IMR-90 (cell line): ENCODE measurements at regions not wholly inside any gene's neighbourhood (a gene's known extent, or its start where the extent isn't known, plus 50 kb on each side); places are given as distances from the start of the nearest gene placed in this dataset.

Experiments
- ATAC-seq: fragments of 200-7000 bp; cut with Tn5 transposase; 2 replicates; pipeline ENCODE4 v1.9.1; 2020; ENCODE audit warnings: low read depth, mild to moderate bottlenecking, moderate library complexity
- BruUV-seq: library from RNA; stranded (reverse); fragments of 400-500 nt; replicated peaks from 2 replicates; lab custom pipeline; 2021; lab: Mats Ljungman, UMichigan
- CTCF ChIA-PET: fragments of 300-600 bp; formaldehyde crosslinking; extraction: SDS; loops from one replicate; lab custom pipeline; 2021; ENCODE audit warnings: antibody characterized with exemption; lab: Yijun Ruan, JAX
- POLR2A ChIA-PET: fragments of 300-600 bp; sonication (Branson Sonifier 250); formaldehyde crosslinking; loops from one replicate; lab custom pipeline; 2022; ENCODE audit warnings: antibody characterized with exemption; ENCODE audit not compliant: unreplicated experiment; lab: Charles Lee
- DNase-seq: peaks from one replicate; pipeline ENCODE4 v3.0.0; 2013
- H2AFZ ChIP-seq: replicated peaks from 2 replicates; pipeline ENCODE3; 2013; ENCODE audit warnings: low read length, mild to moderate bottlenecking; ENCODE audit not compliant: poor library complexity
- H2AK5ac ChIP-seq: 2 replicates; pipeline ENCODE4 v1.6.1; 2013; ENCODE audit warnings: low read depth, low read length, inconsistent platforms
- H2AK9ac ChIP-seq: replicated peaks from 2 replicates; pipeline ENCODE3; 2013; ENCODE audit warnings: mild to moderate bottlenecking, low read depth, low read length, moderate library complexity; ENCODE audit not compliant: poor library complexity
- H2BK120ac ChIP-seq: 2 replicates; pipeline ENCODE4 v1.6.1; 2013; ENCODE audit warnings: low read depth, low read length, inconsistent platforms
- H2BK15ac ChIP-seq: 3 replicates; pipeline ENCODE4 v1.6.1; 2013; ENCODE audit warnings: low read depth, low read length, inconsistent platforms
- H2BK20ac ChIP-seq: 2 replicates; pipeline ENCODE4 v1.6.1; 2013; ENCODE audit warnings: low read depth, mild to moderate bottlenecking, inconsistent platforms, low read length, moderate library complexity
- H2BK5ac ChIP-seq: 2 replicates; pipeline ENCODE4 v1.6.1; 2013; ENCODE audit warnings: mild to moderate bottlenecking, low read depth, low read length, inconsistent platforms; ENCODE audit not compliant: poor library complexity, severe bottlenecking
- H3K14ac ChIP-seq: replicated peaks from 2 replicates; pipeline ENCODE4 v1.6.1; 2013; ENCODE audit warnings: low read depth, low read length, inconsistent platforms
- H3K18ac ChIP-seq: 2 replicates; pipeline ENCODE4 v1.6.1; 2013; ENCODE audit warnings: low read depth, low read length, control low read depth
- H3K23ac ChIP-seq: 2 replicates; pipeline ENCODE4 v1.6.1; 2013; ENCODE audit warnings: low read depth, low read length, inconsistent platforms
- H3K27ac ChIP-seq: 2 replicates; pipeline ENCODE4 v1.5.1; 2013; ENCODE audit warnings: mild to moderate bottlenecking, control low read depth, low read length; ENCODE audit not compliant: insufficient read depth
- H3K27me3 ChIP-seq: 2 replicates; pipeline ENCODE4 v1.6.1; 2013; ENCODE audit warnings: low read length; ENCODE audit not compliant: control insufficient read depth, insufficient read depth
- H3K36me3 ChIP-seq: 2 replicates; pipeline ENCODE4 v1.6.1; 2013; ENCODE audit warnings: low read length, mixed read lengths; ENCODE audit not compliant: control insufficient read depth, insufficient read depth
- H3K4ac ChIP-seq: 2 replicates; pipeline ENCODE4 v1.6.1; 2013; ENCODE audit warnings: low read depth, low read length, inconsistent platforms
- H3K4me1 ChIP-seq: 2 replicates; pipeline ENCODE4 v1.6.1; 2013; ENCODE audit warnings: low read length, mixed read lengths; ENCODE audit not compliant: control insufficient read depth, insufficient read depth
- H3K4me2 ChIP-seq: 2 replicates; pipeline ENCODE4 v1.6.1; 2013; ENCODE audit warnings: low read depth, mild to moderate bottlenecking, control low read depth, low read length, moderate library complexity
- H3K4me3 ChIP-seq: 2 replicates; pipeline ENCODE4 v1.5.1; 2013; ENCODE audit warnings: low read depth, mild to moderate bottlenecking, control low read depth, low read length, moderate library complexity; ENCODE audit not compliant: insufficient read depth
- H3K56ac ChIP-seq: 2 replicates; pipeline ENCODE4 v1.6.1; 2013; ENCODE audit warnings: low read length, inconsistent platforms; ENCODE audit not compliant: insufficient read depth; ENCODE audit errors: extremely low read depth
- H3K79me1 ChIP-seq, 2 experiments: 2 replicates each; pipeline ENCODE4 v1.6.1; 2013; ENCODE audit warnings: low read length in 2 of 2, inconsistent platforms in 1 of 2, low read depth in 1 of 2
- H3K9ac ChIP-seq: 2 replicates; pipeline ENCODE4 v1.6.1; 2013; ENCODE audit warnings: low read depth, low read length, control low read depth
- H3K9me1 ChIP-seq: 2 replicates; pipeline ENCODE4 v1.6.1; 2013; ENCODE audit warnings: low read length, inconsistent platforms; ENCODE audit not compliant: insufficient read depth
- H3K9me3 ChIP-seq: 2 replicates; pipeline ENCODE4 v1.6.1; 2013; ENCODE audit warnings: low read length; ENCODE audit not compliant: control insufficient read depth, insufficient read depth
- H4K20me1 ChIP-seq: 2 replicates; pipeline ENCODE4 v1.6.1; 2013; ENCODE audit warnings: low read length, inconsistent platforms; ENCODE audit not compliant: insufficient read depth
- H4K5ac ChIP-seq: 2 replicates; pipeline ENCODE4 v1.6.1; 2013; ENCODE audit warnings: mild to moderate bottlenecking, low read depth, low read length, control low read depth
- H4K8ac ChIP-seq, 2 experiments: 2 replicates each; pipeline ENCODE4 v1.6.1; 2013; ENCODE audit warnings: low read depth in 2 of 2, low read length in 2 of 2, control low read depth in 1 of 2, inconsistent platforms in 1 of 2
- H4K91ac ChIP-seq: 2 replicates; pipeline ENCODE4 v1.6.1; 2013; ENCODE audit warnings: low read depth, low read length, inconsistent platforms; ENCODE audit not compliant: insufficient read depth
- BHLHE40 ChIP-seq: fragments of 150-350 bp; IDR thresholded peaks from 2 replicates; pipeline ENCODE4 v1.6.1; 2016; ENCODE audit warnings: mild to moderate bottlenecking, low read depth, low read length
- CEBPB ChIP-seq: IDR thresholded peaks from 2 replicates; pipeline ENCODE4 v1.6.1; 2012; ENCODE audit warnings: low read depth, low read length, improper control_type of control experiment
- CTCF ChIP-seq: conservative IDR thresholded peaks from 2 replicates; pipeline ENCODE4 v1.5.1; 2012; ENCODE audit warnings: mild to moderate bottlenecking, low read depth, low read length, improper control_type of control experiment
- MAZ ChIP-seq: IDR thresholded peaks from 2 replicates; pipeline ENCODE4 v1.6.1; 2012; ENCODE audit warnings: low read depth, mild to moderate bottlenecking, low read length, improper control_type of control experiment, moderate library complexity, borderline replicate concordance
- RAD21 ChIP-seq: IDR thresholded peaks from 2 replicates; pipeline ENCODE4 v1.6.1; 2012; ENCODE audit warnings: low read length, improper control_type of control experiment
- SMC3 ChIP-seq: fragments of 150-350 bp; IDR thresholded peaks from 2 replicates; pipeline ENCODE4 v1.6.1; 2016; ENCODE audit warnings: low read depth, mild to moderate bottlenecking, antibody characterized with exemption, low read length, moderate library complexity
- WGBS, 2 experiments: methylation state at CpG; one replicate each; pipeline versions ENCODE4 v1.1.5 to v1.1.7; 2013; ENCODE audit warnings: missing lambda C conversion rate in 2 of 2; ENCODE audit not compliant: insufficient read length in 1 of 2; ENCODE audit errors: extremely low coverage in 2 of 2; 5-methylcytosine and 5-hydroxymethylcytosine counted together
- dilution Hi-C: fragments of 300-500 bp; cut with HindIII; formaldehyde crosslinking; loops from one replicate; pipeline ENCODE4 v1.14.3; 2018; ENCODE audit warnings: low sequenced_read_pairs; ENCODE audit not compliant: unreplicated experiment
- in situ Hi-C: fragments of 300-500 bp; cut with MboI; formaldehyde crosslinking; loops from 3 replicates; pipeline ENCODE4 v1.14.3; 2019; ENCODE audit warnings: low sequenced_read_pairs, inconsistent platforms, mixed read lengths
- intact Hi-C: fragments of 100-400 bp; cut with micrococcal nuclease; formaldehyde crosslinking; loops from 2 replicates; pipeline ENCODE4 v1.10.0; 2022
- TF ChIP-seq, protein P1 (sequence below): fragments of 150-350 bp; IDR thresholded peaks from 2 replicates; pipeline ENCODE4 v1.6.1; 2017; ENCODE audit warnings: mild to moderate bottlenecking, antibody characterized with exemption, low read length, low read depth
- TF ChIP-seq, protein P2 (sequence below): fragments of 150-350 bp; IDR thresholded peaks from 2 replicates; pipeline ENCODE4 v1.6.1; 2016; ENCODE audit warnings: low read depth, mild to moderate bottlenecking, low read length, moderate library complexity, borderline replicate concordance

DNA sequence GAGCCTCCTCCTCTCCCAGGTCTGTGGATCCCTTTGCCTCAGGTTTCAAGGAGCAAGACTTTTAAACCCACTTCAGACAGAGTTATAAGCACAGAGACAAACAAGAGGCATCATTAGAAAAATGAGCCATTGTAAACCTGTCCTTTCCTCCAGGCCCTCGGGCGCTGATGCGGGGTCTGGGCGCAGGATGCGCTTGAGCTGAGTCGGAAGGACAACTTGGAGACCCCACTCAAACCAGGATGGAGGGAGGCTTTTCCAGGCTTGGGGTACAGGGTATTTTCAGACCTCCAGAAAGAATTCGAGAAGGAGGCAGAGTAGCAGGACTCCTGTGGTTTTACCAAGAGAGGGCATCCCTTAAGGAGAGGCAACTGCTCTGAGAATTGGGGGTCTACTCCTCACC is 155.6 kb downstream of the NUFIP1 start:
- Histone ChIP-seq H3K4ac (no peak overlapping the region), H3K27ac (no peak overlapping the region), H3K27me3 (no peaks in the 10 kb centered on the region), H3K23ac (no peak overlapping the region), H2AFZ (no peak overlapping the region), H3K4me2 (no peak overlapping the region), H2BK120ac (no peak overlapping the region), H3K18ac (no peak overlapping the region), H4K91ac (no peak overlapping the region), H3K56ac (no peak overlapping the region), H4K5ac (no peak overlapping the region), H4K8ac (no peak overlapping the region), H3K4me3 (no peak overlapping the region), H3K36me3 (no peaks in the 10 kb centered on the region), H3K9me1 (peaks cover 3% of the 10 kb centered on the region; the same call in 1 of the 2 replicates), H2BK5ac (no peak overlapping the region), H2BK20ac (no peak overlapping the region), H3K9ac (no peak overlapping the region), H3K79me1 (no peaks in the 10 kb centered on the region), H2AK5ac (no peak overlapping the region), H4K20me1 (no peaks in the 10 kb centered on the region), H2BK15ac (no peak overlapping the region), H2AK9ac (no peak overlapping the region), H3K4me1 (peaks cover 3% of the 10 kb centered on the region; the same call in 1 of the 2 replicates), H3K14ac (no peak overlapping the region), H3K9me3 (no peaks in the 10 kb centered on the region)
- dilution Hi-C loops (no loop called here), in situ Hi-C loops (no loop called here), intact Hi-C loops (no loop called here)
- DNase-seq (no peak), ATAC-seq (no peak)
- TF ChIP-seq, protein P1, sequence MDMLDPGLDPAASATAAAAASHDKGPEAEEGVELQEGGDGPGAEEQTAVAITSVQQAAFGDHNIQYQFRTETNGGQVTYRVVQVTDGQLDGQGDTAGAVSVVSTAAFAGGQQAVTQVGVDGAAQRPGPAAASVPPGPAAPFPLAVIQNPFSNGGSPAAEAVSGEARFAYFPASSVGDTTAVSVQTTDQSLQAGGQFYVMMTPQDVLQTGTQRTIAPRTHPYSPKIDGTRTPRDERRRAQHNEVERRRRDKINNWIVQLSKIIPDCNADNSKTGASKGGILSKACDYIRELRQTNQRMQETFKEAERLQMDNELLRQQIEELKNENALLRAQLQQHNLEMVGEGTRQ, result no peak
- TF ChIP-seq RAD21 (no peak), CEBPB (no peak), BHLHE40 (no peak), CTCF (no peak), MAZ (no peak), SMC3 (no peak)
- TF ChIP-seq, protein P2, sequence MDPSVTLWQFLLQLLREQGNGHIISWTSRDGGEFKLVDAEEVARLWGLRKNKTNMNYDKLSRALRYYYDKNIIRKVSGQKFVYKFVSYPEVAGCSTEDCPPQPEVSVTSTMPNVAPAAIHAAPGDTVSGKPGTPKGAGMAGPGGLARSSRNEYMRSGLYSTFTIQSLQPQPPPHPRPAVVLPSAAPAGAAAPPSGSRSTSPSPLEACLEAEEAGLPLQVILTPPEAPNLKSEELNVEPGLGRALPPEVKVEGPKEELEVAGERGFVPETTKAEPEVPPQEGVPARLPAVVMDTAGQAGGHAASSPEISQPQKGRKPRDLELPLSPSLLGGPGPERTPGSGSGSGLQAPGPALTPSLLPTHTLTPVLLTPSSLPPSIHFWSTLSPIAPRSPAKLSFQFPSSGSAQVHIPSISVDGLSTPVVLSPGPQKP, result no peak
- POLR2A ChIA-PET, result interaction anchor here (0.7 kb wide), 1 partner anchor 814 kb away, joined by 7 read pairs; no protein-coding TSS in a partner anchor
- no CpG with 5 or more reads among the region's 7 CpGs for WGBS, 2 experiments
- CTCF ChIA-PET, result no interaction called here
- BruUV-seq, result no TSS peak
